ENCODE measurements at regions not wholly inside any gene's neighbourhood (a gene's known extent, or its start where the extent isn't known, plus 50 kb on each side); places are given as distances from the start of the nearest gene placed in this dataset.

DNA sequence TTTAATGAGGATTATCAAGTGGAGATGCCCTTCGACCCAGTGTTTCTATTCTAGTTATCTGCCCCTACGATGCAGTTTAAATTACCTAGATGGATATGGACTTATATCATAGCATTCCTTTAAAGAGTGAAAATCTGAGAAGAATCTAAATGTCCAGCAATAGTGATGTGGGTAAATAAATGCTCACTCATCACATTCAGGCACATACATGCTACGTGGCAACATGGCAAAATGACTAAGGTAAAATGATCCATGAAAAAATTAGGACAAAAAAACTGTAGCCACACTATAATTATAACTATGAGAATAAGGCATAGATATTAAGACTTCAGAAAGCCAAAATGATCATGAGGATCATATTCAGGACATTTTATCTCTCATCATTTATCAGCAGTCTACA is 82.4 kb upstream of the PDE1C start:
- no peak for TF ChIP-seq EZH2 (IDR thresholded peaks at IDR 0.05; ENCODE audit: borderline replicate concordance, low read depth, low read length, severe bottlenecking)
- TF ChIP-seq, protein P1, sequence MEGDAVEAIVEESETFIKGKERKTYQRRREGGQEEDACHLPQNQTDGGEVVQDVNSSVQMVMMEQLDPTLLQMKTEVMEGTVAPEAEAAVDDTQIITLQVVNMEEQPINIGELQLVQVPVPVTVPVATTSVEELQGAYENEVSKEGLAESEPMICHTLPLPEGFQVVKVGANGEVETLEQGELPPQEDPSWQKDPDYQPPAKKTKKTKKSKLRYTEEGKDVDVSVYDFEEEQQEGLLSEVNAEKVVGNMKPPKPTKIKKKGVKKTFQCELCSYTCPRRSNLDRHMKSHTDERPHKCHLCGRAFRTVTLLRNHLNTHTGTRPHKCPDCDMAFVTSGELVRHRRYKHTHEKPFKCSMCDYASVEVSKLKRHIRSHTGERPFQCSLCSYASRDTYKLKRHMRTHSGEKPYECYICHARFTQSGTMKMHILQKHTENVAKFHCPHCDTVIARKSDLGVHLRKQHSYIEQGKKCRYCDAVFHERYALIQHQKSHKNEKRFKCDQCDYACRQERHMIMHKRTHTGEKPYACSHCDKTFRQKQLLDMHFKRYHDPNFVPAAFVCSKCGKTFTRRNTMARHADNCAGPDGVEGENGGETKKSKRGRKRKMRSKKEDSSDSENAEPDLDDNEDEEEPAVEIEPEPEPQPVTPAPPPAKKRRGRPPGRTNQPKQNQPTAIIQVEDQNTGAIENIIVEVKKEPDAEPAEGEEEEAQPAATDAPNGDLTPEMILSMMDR (IDR thresholded peaks at IDR 0.05; ENCODE audit: borderline replicate concordance, extremely low read depth, low read length, poor library complexity, severe bottlenecking), result no peak
- no peak for ATAC-seq (ENCODE audit: insufficient read depth, low read depth)
- H2AFZ ChIP-seq (ENCODE audit: low read depth, low read length), result no peak overlapping the region
- H3K4me1 ChIP-seq (ENCODE audit: insufficient read depth, low read length), result no peaks in the 10 kb centered on the region
- no peaks in the 10 kb centered on the region for H3K9me3 ChIP-seq (ENCODE audit: insufficient read depth, low read length, severe bottlenecking)
- H3K79me2 ChIP-seq (ENCODE audit: insufficient read depth, low read length), result no peaks in the 10 kb centered on the region
- H4K20me1 ChIP-seq (ENCODE audit: insufficient read depth, low read length), result no peaks in the 10 kb centered on the region
- H3K27me3 ChIP-seq (ENCODE audit: insufficient read depth, low read length, poor library complexity), result no peaks in the 10 kb centered on the region
- no peak overlapping the region for H3K4me3 ChIP-seq (ENCODE audit: low read depth in 1 of 2, low read length in 2 of 2)
- H3K9ac ChIP-seq (ENCODE audit: low read depth, low read length), result no peak overlapping the region
- no peak overlapping the region for H3K27ac ChIP-seq (ENCODE audit: low read length)
- no peak overlapping the region for H3K4me2 ChIP-seq (ENCODE audit: insufficient read depth, low read length)
- no peak for DNase-seq
- no peaks in the 10 kb centered on the region for H3K36me3 ChIP-seq (ENCODE audit: insufficient read depth, low read length)

DNA sequence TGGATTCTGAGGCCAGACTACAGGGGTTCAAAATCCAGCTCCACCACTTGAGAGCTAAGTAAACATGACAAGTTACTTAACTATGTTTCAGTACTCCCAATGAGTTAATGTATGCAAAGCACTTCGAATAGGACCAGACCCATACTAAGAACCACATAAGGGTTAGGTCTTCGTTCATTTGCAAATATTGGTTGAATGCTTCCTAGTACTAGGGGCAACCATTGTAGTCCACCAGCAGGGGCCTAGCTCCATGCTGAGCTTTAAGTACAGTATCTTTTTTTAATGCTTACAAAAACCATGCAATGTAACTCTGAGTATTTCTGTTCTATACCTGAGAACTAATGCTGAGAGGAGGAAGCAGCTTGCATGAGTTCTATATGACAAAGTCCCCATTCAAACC is 80.4 kb upstream of the PDE1C start:
- TF ChIP-seq, protein P1 (IDR thresholded peaks at IDR 0.05; ENCODE audit: borderline replicate concordance, extremely low read depth, low read length, poor library complexity, severe bottlenecking), result no peak
- no peak for TF ChIP-seq EZH2 (IDR thresholded peaks at IDR 0.05; ENCODE audit: borderline replicate concordance, low read depth, low read length, severe bottlenecking)
- Histone ChIP-seq H3K4me2 (ENCODE audit: insufficient read depth, low read length) (no peak overlapping the region), H3K27me3 (ENCODE audit: insufficient read depth, low read length, poor library complexity) (no peaks in the 10 kb centered on the region), H3K4me3 (ENCODE audit: low read depth in 1 of 2, low read length in 2 of 2) (no peak overlapping the region), H3K27ac (ENCODE audit: low read length) (no peak overlapping the region), H3K9me3 (ENCODE audit: insufficient read depth, low read length, severe bottlenecking) (no peaks in the 10 kb centered on the region), H2AFZ (ENCODE audit: low read depth, low read length) (no peak overlapping the region), H3K4me1 (ENCODE audit: insufficient read depth, low read length) (no peaks in the 10 kb centered on the region), H3K79me2 (ENCODE audit: insufficient read depth, low read length) (no peaks in the 10 kb centered on the region), H4K20me1 (ENCODE audit: insufficient read depth, low read length) (no peaks in the 10 kb centered on the region), H3K9ac (ENCODE audit: low read depth, low read length) (no peak overlapping the region), H3K36me3 (ENCODE audit: insufficient read depth, low read length) (no peaks in the 10 kb centered on the region)
- no peak for ATAC-seq (ENCODE audit: insufficient read depth, low read depth)
- no peak for DNase-seq

DNA sequence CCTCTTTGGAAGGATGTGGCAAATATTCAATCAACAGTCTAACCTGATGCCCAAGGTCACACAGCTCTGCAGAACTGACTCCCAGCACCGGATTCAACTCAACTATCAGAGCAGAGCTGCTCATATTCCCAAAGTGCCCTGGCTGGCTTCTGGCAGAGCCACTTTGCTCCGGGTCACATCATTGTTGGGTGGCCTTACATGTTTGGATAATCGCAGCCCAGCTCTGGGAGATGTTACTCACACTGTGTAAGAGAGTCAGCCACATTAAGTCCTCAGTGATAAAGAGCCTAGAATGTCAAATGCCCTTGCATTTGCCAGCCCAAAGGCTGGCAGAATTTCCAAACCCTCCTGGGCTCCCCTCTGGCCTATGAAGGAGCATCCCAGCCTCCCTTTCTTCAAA is 79.8 kb upstream of the PDE1C start:
- Histone ChIP-seq H3K27ac (ENCODE audit: low read length) (no peak overlapping the region), H3K36me3 (ENCODE audit: insufficient read depth, low read length) (no peaks in the 10 kb centered on the region), H2AFZ (ENCODE audit: low read depth, low read length) (no peak overlapping the region), H3K9me3 (ENCODE audit: insufficient read depth, low read length, severe bottlenecking) (no peaks in the 10 kb centered on the region), H3K27me3 (ENCODE audit: insufficient read depth, low read length, poor library complexity) (no peaks in the 10 kb centered on the region), H3K4me1 (ENCODE audit: insufficient read depth, low read length) (no peaks in the 10 kb centered on the region), H3K4me2 (ENCODE audit: insufficient read depth, low read length) (no peak overlapping the region), H3K4me3 (ENCODE audit: low read depth in 1 of 2, low read length in 2 of 2) (no peak overlapping the region), H4K20me1 (ENCODE audit: insufficient read depth, low read length) (no peaks in the 10 kb centered on the region), H3K79me2 (ENCODE audit: insufficient read depth, low read length) (no peaks in the 10 kb centered on the region), H3K9ac (ENCODE audit: low read depth, low read length) (no peak overlapping the region)
- TF ChIP-seq EZH2 (IDR thresholded peaks at IDR 0.05; ENCODE audit: borderline replicate concordance, low read depth, low read length, severe bottlenecking), result no peak
- TF ChIP-seq, protein P1 (IDR thresholded peaks at IDR 0.05; ENCODE audit: borderline replicate concordance, extremely low read depth, low read length, poor library complexity, severe bottlenecking), result no peak
- DNase-seq (no peak), ATAC-seq (ENCODE audit: insufficient read depth, low read depth) (no peak)

Measured in DND-41 (cell line).